ENCODE measurements at regions not wholly inside any gene's neighbourhood (a gene's known extent, or its start where the extent isn't known, plus 50 kb on each side); places are given as distances from the start of the nearest gene placed in this dataset.

- TF ChIP-seq ARNTL (CRISPR knock-in tag; IDR thresholded peaks at IDR 0.05; ENCODE audit: borderline replicate concordance, low read depth) (no peak), PPARA (CRISPR knock-in tag; IDR thresholded peaks at IDR 0.05; ENCODE audit: borderline replicate concordance) (no peak), SNAI2 (CRISPR knock-in tag; IDR thresholded peaks at IDR 0.05) (no peak), TOX (CRISPR knock-in tag; IDR thresholded peaks at IDR 0.05; ENCODE audit: borderline replicate concordance) (no peak), RARB (CRISPR knock-in tag; IDR thresholded peaks at IDR 0.05) (no peak), PATZ1 (CRISPR knock-in tag; IDR thresholded peaks at IDR 0.05; ENCODE audit: borderline replicate concordance) (no peak)
These were observed 131.2 kb downstream of the PFDN4 start for GRCh38 chr20:54339093-54339492.
